GM19395 (cell line): ENCODE measurements at regions not wholly inside any gene's neighbourhood (a gene's known extent, or its start where the extent isn't known, plus 50 kb on each side); places are given as distances from the start of the nearest gene placed in this dataset.
A peak's percentile ranks its signal among the peaks of the same experiment; 100 is the strongest.
"Not testable (repeated sequence)": the region's sequence is repeated elsewhere in the genome, so short reads cannot be mapped to it uniquely, and the experiment has no call there.

Experiments
- ATAC-seq: cut with Tn5 transposase; IDR thresholded peaks from one replicate; pipeline ENCODE4 v1.9.1; 2021; ENCODE audit warnings: mild to moderate bottlenecking, moderate library complexity; ENCODE audit not compliant: unreplicated experiment

DNA sequence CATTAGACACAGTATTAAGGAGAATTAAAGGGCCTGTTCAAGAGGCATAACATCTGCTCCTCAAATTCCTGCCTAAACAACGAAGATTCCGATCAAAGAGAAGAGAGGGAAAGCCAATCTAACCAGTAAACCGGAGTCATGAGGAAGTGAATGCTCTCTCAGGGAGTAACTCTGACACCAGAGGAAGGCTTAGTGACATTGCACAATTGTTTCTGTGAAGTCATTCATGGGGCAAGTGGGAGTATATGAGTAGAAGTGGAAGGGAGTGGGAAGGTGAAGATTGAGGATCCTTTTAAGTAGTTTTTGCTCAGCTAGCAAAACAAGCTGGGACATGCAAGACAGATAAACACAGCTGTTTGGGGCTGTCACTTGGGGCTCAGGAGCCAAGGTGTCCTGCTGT lies 136.4 kb upstream of the FAM174A start:
- ATAC-seq = not testable (repeated sequence)

DNA sequence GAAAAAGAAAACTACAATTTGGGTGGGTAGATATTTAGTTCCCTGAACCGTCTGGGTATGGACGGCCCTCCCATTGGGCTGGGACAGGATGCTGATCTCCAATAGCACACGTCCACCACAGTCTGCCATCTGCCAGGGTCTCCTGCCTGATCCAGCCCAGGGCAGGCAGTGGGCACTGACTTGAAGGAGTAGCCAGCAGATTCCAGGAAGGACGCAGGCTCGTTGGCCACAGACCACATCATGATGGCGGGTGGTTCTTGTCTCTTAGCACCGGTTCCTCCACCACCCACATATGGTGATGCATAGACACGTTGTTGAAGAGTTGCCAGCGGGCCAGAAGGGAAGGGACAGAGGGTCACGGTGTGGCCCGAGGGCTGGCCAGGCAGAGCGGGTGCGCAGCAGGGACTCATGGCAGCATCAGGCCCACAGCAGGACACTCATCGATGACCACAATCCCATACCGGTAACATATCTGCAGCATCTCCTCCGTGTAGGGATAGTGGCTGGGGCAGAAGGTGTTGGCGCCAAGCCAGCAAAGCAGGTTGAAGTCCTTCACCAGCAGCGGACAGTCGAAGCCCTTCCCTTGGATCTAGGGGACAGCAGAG lies 155.8 kb upstream of the FAM174A start:
- ATAC-seq = not testable (repeated sequence)

- not testable (repeated sequence) for ATAC-seq
Measured at GRCh38 chr5:100364757-100365478, 170.3 kb upstream of the FAM174A start.

DNA sequence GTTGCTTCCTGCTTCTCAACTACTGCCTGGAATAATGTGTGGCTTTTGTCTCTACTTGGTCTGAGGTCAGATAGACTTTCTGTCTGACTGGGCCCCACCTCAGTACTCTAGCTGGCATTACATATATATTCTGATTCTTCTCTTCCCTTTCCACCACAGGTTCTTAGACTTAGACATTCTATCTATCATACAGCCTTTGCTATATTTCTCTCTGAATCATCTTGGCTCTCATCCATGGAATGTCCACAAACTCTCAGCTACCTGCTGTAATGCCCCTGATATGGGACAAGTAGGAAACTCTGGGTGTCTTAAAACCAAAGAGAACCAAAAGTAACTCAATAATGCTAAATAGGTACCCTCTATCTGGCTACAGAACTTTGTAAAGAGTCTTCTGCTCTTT lies 170.8 kb upstream of the FAM174A start:
- not testable (repeated sequence) for ATAC-seq

GRCh38 chr5:100359998-100360397 lies 175.2 kb upstream of the FAM174A start:
- ATAC-seq = not testable (repeated sequence)

DNA sequence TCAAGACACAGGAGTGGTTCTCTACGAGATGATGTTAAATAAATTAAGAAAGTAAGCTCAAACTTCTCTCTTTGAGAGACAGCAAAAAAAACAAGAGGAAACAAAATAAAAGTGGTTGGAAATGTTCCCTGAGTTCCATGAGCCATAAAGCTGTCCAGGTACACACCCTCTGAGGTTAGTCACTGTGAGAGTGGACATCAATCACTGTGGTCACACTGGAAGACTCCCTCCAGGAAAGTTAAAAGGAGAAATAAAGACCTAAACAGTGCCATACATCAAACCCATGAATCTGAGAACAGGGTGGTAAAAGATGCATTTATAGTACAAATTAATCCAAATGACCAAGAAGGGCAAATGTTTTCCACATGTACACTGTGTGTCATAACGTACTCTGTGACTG lies 188.9 kb upstream of the FAM174A start:
- ATAC-seq = not testable (repeated sequence)

DNA sequence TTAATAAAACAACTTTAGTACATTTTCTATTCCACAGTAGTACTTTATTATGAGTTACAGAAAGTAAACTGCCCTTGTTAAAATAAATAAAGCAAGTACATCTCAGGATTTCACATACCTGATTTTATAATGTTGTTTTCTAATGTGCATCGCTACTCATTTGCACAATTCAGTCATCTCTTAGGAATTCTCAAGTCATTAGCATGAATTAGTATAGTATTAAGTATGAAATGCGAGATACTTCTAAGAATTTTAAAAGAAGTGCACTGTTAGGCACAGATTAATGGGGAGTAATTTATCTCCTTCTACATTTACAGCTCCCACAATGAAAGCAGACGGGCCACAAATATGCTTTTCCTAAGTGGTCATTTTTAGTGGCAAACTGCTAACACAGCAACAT lies 193.7 kb upstream of the FAM174A start:
- not testable (repeated sequence) for ATAC-seq

DNA sequence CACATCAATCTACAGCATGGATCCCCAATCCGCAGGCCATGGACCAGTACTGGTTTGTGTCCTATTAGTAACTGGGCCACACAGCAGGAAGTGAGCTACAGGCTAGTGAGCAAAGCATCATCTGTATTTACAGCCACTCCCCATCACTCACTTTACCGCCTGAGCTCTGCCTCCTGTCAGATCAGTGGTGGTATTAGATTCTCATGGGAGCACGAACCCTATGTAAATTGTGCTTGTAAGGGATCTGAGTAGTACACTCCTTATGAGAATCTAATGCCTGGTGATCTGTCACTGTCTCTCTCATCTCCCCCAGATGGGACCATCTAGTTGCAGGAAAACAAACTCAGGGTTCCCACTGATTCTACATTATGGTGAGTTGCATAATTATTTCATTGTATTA lies 212.7 kb upstream of the FAM174A start:
- ATAC-seq = no peak

DNA sequence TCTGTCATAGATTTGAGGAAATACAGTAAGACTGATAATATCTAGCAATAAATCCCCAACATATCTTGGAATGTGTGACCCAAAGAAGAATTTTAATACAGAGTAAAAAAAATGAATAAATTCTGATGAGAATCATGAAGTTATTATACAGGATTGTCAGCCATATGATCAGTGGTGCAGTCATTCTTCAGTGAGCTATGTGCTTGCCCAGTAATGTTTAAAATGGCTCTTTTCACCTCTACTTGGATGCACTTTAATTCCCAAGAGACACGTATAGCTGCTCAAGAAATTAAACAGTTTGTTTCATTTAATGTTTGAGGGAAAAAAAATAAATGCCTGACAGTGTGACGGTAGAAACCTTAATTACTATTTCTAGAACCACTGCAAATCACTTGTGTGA lies 215.3 kb upstream of the FAM174A start:
- ATAC-seq = no peak

DNA sequence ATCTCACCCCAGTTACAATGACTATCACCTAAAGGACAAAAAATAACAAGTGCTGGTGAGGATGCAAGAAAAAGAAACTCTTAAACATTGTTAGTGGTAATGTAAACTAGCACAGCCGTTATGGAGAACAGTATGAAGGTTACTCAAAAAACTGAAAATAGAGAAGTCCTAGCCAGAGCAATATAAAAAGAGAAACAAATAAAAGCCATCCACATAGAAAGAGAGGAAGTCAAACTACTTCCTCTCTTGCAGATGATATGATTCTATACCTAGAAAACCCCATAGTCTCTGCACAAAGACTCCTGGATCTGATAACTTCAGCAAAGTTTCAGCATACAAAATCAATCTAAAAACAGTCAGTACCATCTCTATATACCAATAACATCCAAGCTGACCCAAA lies 221.5 kb upstream of the FAM174A start:
- no peak for ATAC-seq

- ATAC-seq = no peak
Measured at GRCh38 chr5:100311806-100312205, 223.4 kb upstream of the FAM174A start.

DNA sequence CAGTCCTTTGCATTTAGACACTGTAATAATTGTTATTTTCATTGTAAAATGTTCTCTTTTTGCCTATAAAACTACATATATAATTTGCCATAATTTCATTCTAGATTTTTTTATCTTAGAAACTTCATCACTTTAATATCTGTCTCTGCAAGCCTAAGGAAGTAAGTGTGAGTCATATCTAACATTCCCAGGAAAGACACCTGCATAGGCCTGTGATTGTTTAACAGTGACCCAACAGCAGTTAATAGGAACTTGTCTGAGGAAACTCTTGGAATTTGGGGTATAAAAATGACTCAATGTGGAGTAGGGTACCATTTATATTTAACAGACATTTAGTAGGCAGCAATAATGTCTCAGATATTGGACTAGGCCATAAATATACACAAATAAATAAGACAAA lies 229.2 kb upstream of the FAM174A start:
- ATAC-seq = no peak

DNA sequence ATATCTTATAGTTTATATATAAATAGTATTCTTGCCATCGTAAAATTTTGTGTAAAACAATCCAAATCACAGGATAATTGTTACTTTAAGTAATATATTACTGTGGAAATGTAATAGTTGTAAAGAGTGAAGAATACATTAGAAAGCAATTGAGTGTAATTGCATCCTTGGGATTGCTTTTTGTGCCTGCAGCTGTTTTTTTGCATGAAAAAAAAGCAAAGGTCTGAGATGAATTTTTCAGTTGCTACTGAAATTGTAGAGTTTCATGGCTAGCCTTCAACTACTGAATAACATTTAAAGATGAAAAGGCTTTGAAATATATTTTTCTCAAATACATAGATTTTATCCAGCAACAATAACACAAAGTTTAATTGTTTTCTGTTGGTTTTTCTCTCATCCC lies 232.0 kb upstream of the FAM174A start:
- ATAC-seq = no peak

- ATAC-seq = no peak
Measured at GRCh38 chr5:100299261-100299660, 235.9 kb upstream of the FAM174A start.

- no peak for ATAC-seq
Measured at GRCh38 chr5:100276071-100276470, 259.1 kb upstream of the FAM174A start.

DNA sequence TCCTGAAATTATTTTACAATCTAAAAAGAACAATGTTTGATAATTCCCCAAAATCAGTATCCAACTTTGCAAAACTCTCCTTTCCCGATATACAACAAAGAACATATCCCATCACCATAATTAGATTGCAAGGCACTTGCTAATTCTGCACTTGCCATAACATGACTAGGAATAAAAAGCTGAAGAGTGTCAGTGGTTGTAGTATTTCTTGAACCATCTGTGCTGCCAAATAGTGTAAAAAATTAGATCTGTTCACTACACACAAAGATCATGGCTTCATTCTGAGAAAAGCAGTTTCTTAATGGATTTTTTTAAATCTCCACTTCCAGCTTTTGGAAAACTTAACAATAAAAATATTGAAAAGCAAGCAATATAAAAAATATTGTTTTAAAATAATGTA lies 259.5 kb upstream of the FAM174A start:
- no peak for ATAC-seq

DNA sequence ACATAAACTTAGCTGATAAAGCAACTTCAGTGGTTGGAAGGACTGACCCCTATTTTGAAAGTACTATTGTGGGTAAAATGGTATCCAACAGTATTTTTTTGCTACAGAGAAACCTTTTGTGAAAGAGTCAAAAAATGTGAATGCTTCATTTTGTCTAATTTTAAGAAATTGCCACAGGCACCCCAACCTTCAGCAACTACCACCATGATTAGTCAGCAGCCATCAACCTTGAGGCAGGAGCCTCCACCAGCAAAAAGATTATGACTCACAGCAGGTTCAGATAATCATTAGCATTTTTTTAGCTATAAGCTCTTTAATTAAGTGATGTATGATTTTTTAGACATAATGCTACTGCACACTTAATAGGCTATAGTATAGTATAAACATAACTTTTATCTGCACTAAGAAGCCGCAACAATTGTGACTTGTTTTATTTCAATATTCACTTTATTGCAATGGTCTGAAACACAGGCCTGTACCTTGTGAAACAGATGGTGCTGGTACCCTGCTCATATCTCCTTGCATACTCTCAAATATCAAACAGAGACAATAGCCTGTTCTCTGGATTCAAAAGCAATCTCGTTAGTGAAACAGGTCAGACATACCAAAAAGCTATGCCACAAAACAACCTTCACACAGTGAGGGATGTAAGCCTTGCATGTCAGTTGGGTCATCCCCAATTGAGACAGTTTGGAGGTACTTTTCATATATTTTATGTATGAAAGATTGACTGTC lies 261.2 kb upstream of the FAM174A start:
- ATAC-seq = no peak

DNA sequence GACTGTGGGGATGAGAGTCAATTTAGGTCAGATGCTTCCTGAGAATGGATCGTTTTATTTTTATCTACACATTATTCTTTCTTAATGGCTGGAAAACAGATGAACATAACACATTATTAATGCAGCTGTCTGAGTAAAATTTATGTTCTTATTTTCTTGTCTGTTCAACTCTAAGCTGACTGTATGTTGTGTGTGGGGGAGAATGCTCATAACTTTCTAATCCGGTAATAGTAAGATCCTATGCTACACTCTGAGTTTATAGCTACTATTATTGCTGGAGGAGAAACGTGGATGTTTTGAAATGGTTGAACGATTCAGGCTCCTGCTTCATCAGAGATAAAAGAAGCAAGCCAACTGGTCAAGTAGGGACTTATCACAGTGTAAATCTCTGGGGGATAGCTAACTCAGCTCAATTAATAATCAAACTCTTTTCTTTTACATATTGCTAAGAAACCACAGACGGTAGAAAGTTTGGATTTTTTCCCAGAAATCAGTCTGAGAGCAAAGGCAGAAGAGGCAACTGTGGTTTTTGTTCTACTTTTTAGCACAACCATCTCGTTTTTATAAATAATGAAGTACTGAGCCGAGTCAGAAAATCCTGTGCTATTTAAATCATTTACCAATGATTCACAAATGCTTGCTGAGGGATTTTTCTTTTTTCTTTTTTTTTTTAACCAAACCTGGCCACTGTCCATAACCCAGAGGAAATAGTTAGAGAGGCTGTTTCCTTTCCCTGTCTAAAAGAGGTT lies 265.0 kb upstream of the FAM174A start:
- peak; percentile 61 for ATAC-seq

DNA sequence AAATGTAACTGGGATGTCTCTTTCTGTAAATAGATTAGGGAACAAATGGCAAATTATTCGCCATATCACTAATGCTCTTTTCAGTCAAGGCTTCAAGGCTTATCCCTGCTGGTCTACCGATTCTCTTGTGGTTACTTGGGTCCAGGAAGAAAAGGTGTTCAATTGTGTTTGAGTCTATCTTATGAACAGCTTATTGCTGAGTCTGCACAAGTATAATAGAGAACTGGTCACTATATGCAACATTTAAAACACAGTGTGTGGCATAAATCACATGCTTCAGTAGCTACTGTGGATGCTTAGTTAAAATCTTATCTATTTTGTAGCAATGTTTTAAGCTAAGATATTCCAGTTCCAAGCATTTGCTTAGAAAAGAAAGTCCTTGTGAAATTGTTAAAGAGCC lies 274.2 kb upstream of the FAM174A start:
- ATAC-seq = no peak

- no peak for ATAC-seq
Measured at GRCh38 chr5:100252944-100253343, 282.2 kb upstream of the FAM174A start.

DNA sequence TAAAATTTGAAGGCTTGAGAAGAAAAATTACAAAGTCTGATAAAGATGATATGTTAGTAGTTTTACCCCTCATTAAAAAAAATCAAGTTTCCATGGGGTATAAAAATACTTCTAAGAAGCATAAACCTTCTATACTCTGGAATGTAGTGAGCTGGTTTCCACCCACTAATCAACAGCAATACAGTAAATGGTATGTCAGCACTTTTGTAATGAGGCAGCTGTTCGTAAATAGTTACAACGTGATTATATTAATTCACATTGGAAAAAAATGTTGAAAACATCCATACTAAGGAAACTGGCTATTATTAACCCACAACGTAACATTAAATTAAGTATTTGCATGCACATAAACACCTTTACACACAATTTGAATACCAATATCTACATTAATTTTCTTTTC lies 283.1 kb upstream of the FAM174A start:
- ATAC-seq = no peak
